ENCODE measurements at regions not wholly inside any gene's neighbourhood (a gene's known extent, or its start where the extent isn't known, plus 50 kb on each side); places are given as distances from the start of the nearest gene placed in this dataset.

- ATAC-seq (no peak), DNase-seq (ENCODE audit: low read depth, low spot score) (no peak)
- Histone ChIP-seq H3K4me1 (ENCODE audit: control insufficient read depth in 1 of 2, insufficient read depth in 2 of 2, low read length in 2 of 2) (no peaks in the 10 kb centered on the region), H3K27me3 (ENCODE audit: insufficient read depth, low read length) (no peaks in the 10 kb centered on the region), H3K4me3 (replicated peaks in 1 of 2; ENCODE audit: low read depth in 1 of 2, low read length in 2 of 2) (no peak overlapping the region), H3K4me2 (ENCODE audit: low read length) (no peak overlapping the region), H4K20me1 (ENCODE audit: insufficient read depth) (no peaks in the 10 kb centered on the region), H3K9ac (ENCODE audit: low read length) (no peak overlapping the region), H3K79me2 (ENCODE audit: insufficient read depth, low read length) (no peaks in the 10 kb centered on the region), H3K36me3 (ENCODE audit: control insufficient read depth in 1 of 2, insufficient read depth in 2 of 2, low read length in 2 of 2) (no peaks in the 10 kb centered on the region), H2AFZ (ENCODE audit: low read depth, low read length, poor library complexity, severe bottlenecking) (no peak overlapping the region), H3K9me3 (ENCODE audit: control insufficient read depth in 1 of 2, insufficient read depth in 1 of 2, low read depth in 1 of 2, low read length in 2 of 2) (no peaks in the 10 kb centered on the region), H3K27ac (ENCODE audit: low read depth, low read length) (no peak overlapping the region), H3K9me2 (ENCODE audit: insufficient read depth) (no peaks in the 10 kb centered on the region)
- ChIA-PET CTCF (no interaction called here), RAD21 (ENCODE audit: low non-redundant PET in 1 of 2, low total read pairs in 2 of 2, uncharacterized antibody in 2 of 2, unreplicated experiment in 2 of 2) (interaction anchor here in 1 of 2 experiments (0.5 kb wide), 1 partner anchor 48 kb away, joined by 3 read pairs; no protein-coding TSS in a partner anchor), POLR2A (no interaction called here)
- TF ChIP-seq ATF3 (IDR thresholded peaks at IDR 0.05) (no peak), REST (IDR thresholded peaks at IDR 0.05; ENCODE audit: low read depth) (no peak), SIN3A (IDR thresholded peaks at IDR 0.05; ENCODE audit: low read depth) (no peak), EZH2 (IDR thresholded peaks at IDR 0.05) (no peak), YY1 (IDR thresholded peaks at IDR 0.05; ENCODE audit: extremely low read depth, insufficient replicate concordance, low read depth, low read length) (no peak), ZNF274 (IDR thresholded peaks at IDR 0.05; ENCODE audit: low read depth, low read length) (no peak), SRF (IDR thresholded peaks at IDR 0.05; ENCODE audit: low read depth) (no peak), MAX (IDR thresholded peaks at IDR 0.05) (no peak), RAD21 (IDR thresholded peaks at IDR 0.05; ENCODE audit: low read depth) (no peak)
- intact Hi-C loops (cut with micrococcal nuclease): no loop called here
- BruUV-seq (replicated peaks): no TSS peak
Measured at GRCh38 chr14:58780605-58781004, 142.8 kb downstream of the DACT1 start.
